ENCODE measurements at regions not wholly inside any gene's neighbourhood (a gene's known extent, or its start where the extent isn't known, plus 50 kb on each side); places are given as distances from the start of the nearest gene placed in this dataset.

- H3K9me3 ChIP-seq = no peaks in the 10 kb centered on the region
- TF ChIP-seq EP300 (IDR thresholded peaks at IDR 0.05) = no peak
- DNase-seq (no peak), ATAC-seq (ENCODE audit: low FRiP score in 2 of 2) (no peak)
- H3K27me3 ChIP-seq = no peaks in the 10 kb centered on the region
- H3K27ac ChIP-seq = no peak overlapping the region
- no peak overlapping the region for H3K4me3 ChIP-seq
- 73 to 75% methylated on average over 4 of the region's 4 CpGs for WGBS, 2 donors
- H3K4me1 ChIP-seq = no peaks in the 10 kb centered on the region
- no peaks in the 10 kb centered on the region for H3K36me3 ChIP-seq
These were observed 67.0 kb upstream of the ZRANB2 start for GRCh38 chr1:71147637-71148360.

DNA sequence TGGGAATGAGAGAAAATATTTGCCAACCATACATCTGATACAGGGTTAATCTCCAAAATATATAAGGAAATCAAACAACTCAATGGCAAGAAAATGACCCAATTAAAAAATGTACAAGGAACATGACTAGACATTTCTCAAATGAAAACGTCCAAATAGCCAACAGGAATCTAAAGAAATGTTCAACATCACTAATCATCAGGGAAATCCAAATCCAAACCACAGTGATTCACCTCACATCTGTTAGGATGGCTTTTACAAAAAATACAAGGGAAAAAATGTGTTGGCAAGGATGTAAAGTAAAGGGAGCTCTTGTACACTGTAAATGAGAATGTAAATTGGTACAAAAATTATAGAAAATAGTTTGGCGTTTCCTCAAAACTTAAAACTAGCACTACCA is 54.7 kb upstream of the ZRANB2 start:
- TF ChIP-seq POLR2AphosphoS5 (IDR thresholded peaks at IDR 0.05) = no peak
- TF ChIP-seq, protein P1, sequence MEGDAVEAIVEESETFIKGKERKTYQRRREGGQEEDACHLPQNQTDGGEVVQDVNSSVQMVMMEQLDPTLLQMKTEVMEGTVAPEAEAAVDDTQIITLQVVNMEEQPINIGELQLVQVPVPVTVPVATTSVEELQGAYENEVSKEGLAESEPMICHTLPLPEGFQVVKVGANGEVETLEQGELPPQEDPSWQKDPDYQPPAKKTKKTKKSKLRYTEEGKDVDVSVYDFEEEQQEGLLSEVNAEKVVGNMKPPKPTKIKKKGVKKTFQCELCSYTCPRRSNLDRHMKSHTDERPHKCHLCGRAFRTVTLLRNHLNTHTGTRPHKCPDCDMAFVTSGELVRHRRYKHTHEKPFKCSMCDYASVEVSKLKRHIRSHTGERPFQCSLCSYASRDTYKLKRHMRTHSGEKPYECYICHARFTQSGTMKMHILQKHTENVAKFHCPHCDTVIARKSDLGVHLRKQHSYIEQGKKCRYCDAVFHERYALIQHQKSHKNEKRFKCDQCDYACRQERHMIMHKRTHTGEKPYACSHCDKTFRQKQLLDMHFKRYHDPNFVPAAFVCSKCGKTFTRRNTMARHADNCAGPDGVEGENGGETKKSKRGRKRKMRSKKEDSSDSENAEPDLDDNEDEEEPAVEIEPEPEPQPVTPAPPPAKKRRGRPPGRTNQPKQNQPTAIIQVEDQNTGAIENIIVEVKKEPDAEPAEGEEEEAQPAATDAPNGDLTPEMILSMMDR (IDR thresholded peaks at IDR 0.05) = no peak
- TF ChIP-seq EP300 (IDR thresholded peaks at IDR 0.05) = no peak
- whole genome bisulfite sequencing, 2 donors = 74 to 79% methylated on average over 2 of the region's 2 CpGs
- peaks cover 10 to 28% (median 22%) of the 10 kb centered on the region in 4 donors for H3K9me3 ChIP-seq
- no peak overlapping the region for H3K4me3 ChIP-seq
- H3K4me1 ChIP-seq = no peaks in the 10 kb centered on the region
- no peaks in the 10 kb centered on the region for H3K36me3 ChIP-seq
- ATAC-seq (ENCODE audit: low FRiP score in 2 of 2) (no peak), DNase-seq (no peak)
- H3K27ac ChIP-seq = no peak overlapping the region
- H3K27me3 ChIP-seq = no peaks in the 10 kb centered on the region

Data from upper lobe of left lung (tissue), 6 donors.